ENCODE measurements at regions not wholly inside any gene's neighbourhood (a gene's known extent, or its start where the extent isn't known, plus 50 kb on each side); places are given as distances from the start of the nearest gene placed in this dataset.

GRCh38 chr10:128866551-128866950 lies 600.5 kb upstream of the MGMT start:
- H3K27me3 ChIP-seq, result no peaks in the 10 kb centered on the region
- no peaks in the 10 kb centered on the region for H3K36me3 ChIP-seq
- no peaks in the 10 kb centered on the region for H3K9me3 ChIP-seq
- intact Hi-C loops (cut with DNase I), result no loop called here
- TF ChIP-seq POLR2A (IDR thresholded peaks at IDR 0.05) (no peak), CTCF (IDR thresholded peaks at IDR 0.05) (no peak), EP300 (IDR thresholded peaks at IDR 0.05) (no peak)
- H3K4me3 ChIP-seq, result no peak overlapping the region
- H3K4me1 ChIP-seq (ENCODE audit: insufficient read depth), result peaks cover 4% of the 10 kb centered on the region
- 71 to 93% (median 71%) methylated on average over 5 of the region's 5 CpGs for WGBS, 3 donors
- no peak overlapping the region for H3K27ac ChIP-seq
- no peak for DNase-seq

- no peak for TF ChIP-seq EP300 (IDR thresholded peaks at IDR 0.05)
- no peak for TF ChIP-seq CTCF (IDR thresholded peaks at IDR 0.05)
- no peak for TF ChIP-seq POLR2A (IDR thresholded peaks at IDR 0.05)
- no peaks in the 10 kb centered on the region for H3K27me3 ChIP-seq
- DNase-seq, result no peak
- H3K9me3 ChIP-seq, result no peaks in the 10 kb centered on the region
- H3K4me1 ChIP-seq (ENCODE audit: insufficient read depth), result peaks cover 4% of the 10 kb centered on the region
- intact Hi-C loops (cut with DNase I), result no loop called here
- H3K4me3 ChIP-seq, result no peak overlapping the region
- no peak overlapping the region for H3K27ac ChIP-seq
- no peaks in the 10 kb centered on the region for H3K36me3 ChIP-seq
- 82 to 91% (median 90%) methylated on average over 8 of the region's 8 CpGs for WGBS, 3 donors
These were observed 599.8 kb upstream of the MGMT start for GRCh38 chr10:128867210-128867609.

- TF ChIP-seq CTCF (IDR thresholded peaks at IDR 0.05), result no peak
- no peak for TF ChIP-seq EP300 (IDR thresholded peaks at IDR 0.05)
- no peak for TF ChIP-seq POLR2A (IDR thresholded peaks at IDR 0.05)
- intact Hi-C loops (cut with DNase I), result no loop called here
- no peaks in the 10 kb centered on the region for H3K27me3 ChIP-seq
These were observed 599.2 kb upstream of the MGMT start for GRCh38 chr10:128867819-128868218.

GRCh38 chr10:128868481-128868880 lies 598.6 kb upstream of the MGMT start:
- H3K4me1 ChIP-seq (ENCODE audit: insufficient read depth), result peaks cover 4% of the 10 kb centered on the region
- H3K27me3 ChIP-seq, result no peaks in the 10 kb centered on the region
- H3K36me3 ChIP-seq, result no peaks in the 10 kb centered on the region
- intact Hi-C loops (cut with DNase I), result no loop called here
- DNase-seq, result no peak
- H3K27ac ChIP-seq, result no peak overlapping the region
- no peak overlapping the region for H3K4me3 ChIP-seq
- TF ChIP-seq CTCF (IDR thresholded peaks at IDR 0.05) (no peak), EP300 (IDR thresholded peaks at IDR 0.05) (no peak), POLR2A (IDR thresholded peaks at IDR 0.05) (no peak)
- 87 to 95% (median 89%) methylated on average over 3 of the region's 3 CpGs for WGBS, 3 donors
- no peaks in the 10 kb centered on the region for H3K9me3 ChIP-seq

More at GRCh38 chr10:128867819-128868218, 599.2 kb upstream of the MGMT start:
- WGBS, 3 donors, result 95 to 97% (median 96%) methylated on average over 8 of the region's 8 CpGs
- no peak for DNase-seq
- H3K9me3 ChIP-seq, result no peaks in the 10 kb centered on the region
- no peak overlapping the region for H3K27ac ChIP-seq
- peaks cover 4% of the 10 kb centered on the region for H3K4me1 ChIP-seq (ENCODE audit: insufficient read depth)
- no peak overlapping the region for H3K4me3 ChIP-seq
- no peaks in the 10 kb centered on the region for H3K36me3 ChIP-seq

All from ovary (tissue), 7 donors.